ENCODE measurements at regions not wholly inside any gene's neighbourhood (a gene's known extent, or its start where the extent isn't known, plus 50 kb on each side); places are given as distances from the start of the nearest gene placed in this dataset.

DNA sequence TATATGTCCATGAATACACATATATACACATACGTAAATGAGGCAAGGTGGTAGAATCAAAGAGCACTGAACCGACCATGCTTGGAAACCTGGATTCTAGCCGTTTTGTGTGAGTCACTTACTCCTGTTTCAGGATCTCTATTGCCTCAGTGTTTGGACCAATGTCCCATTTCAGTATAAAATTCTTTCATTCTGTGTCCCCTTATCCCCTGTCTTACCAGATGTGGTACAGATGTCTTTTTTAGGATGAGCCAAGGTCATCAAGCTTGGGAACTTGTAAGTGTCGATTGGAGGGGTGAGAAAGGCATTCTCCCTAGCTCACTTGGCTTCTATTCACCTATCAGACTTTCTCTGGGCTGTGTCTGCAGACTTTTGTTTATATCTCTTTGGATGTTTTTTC lies 139.9 kb upstream of the CHL1 start:
- no peak for TF ChIP-seq CTCF (IDR thresholded peaks at IDR 0.05; ENCODE audit: borderline replicate concordance, extremely low read depth, low read length, poor library complexity, severe bottlenecking)
- TF ChIP-seq EZH2 (IDR thresholded peaks at IDR 0.05; ENCODE audit: borderline replicate concordance, low read depth, low read length, severe bottlenecking), result no peak

Data from DND-41 (cell line).